CD14-positive monocyte (primary cell): ENCODE measurements at regions not wholly inside any gene's neighbourhood (a gene's known extent, or its start where the extent isn't known, plus 50 kb on each side); places are given as distances from the start of the nearest gene placed in this dataset.

Experiments used
- DNase-seq, 3 donors: peaks; one replicate each; pipeline ENCODE4 v3.0.0-alpha.2; 2011 to 2022
- H2AFZ ChIP-seq: 2 replicates; pipeline ENCODE4 v1.6.0; 2012; ENCODE audit warnings: mild to moderate bottlenecking, low read depth, low read length, inconsistent platforms; ENCODE audit not compliant: insufficient read depth, poor library complexity, severe bottlenecking
- H3K27ac ChIP-seq, 2 donors: 1 replicate in 1 of 2; 2 replicates in 1 of 2; pipeline ENCODE4 v1.5.1; 2012 to 2013; ENCODE audit warnings: low read length in 2 of 2, control low read depth in 1 of 2, inconsistent platforms in 1 of 2, low read depth in 1 of 2, mild to moderate bottlenecking in 1 of 2
- H3K27me3 ChIP-seq, 2 donors: one replicate each; pipeline versions ENCODE4 v1.6.0 to v1.6.1; 2011 to 2013; ENCODE audit warnings: low read length in 2 of 2; ENCODE audit not compliant: control insufficient read depth in 2 of 2, insufficient read depth in 2 of 2
- H3K36me3 ChIP-seq, 2 donors: replicated peaks in 1 of 2; 1 replicate in 1 of 2; 2 replicates in 1 of 2; pipeline versions ENCODE4 v1.5.1 to v1.6.1; 2012 to 2013; ENCODE audit warnings: low read length in 2 of 2, control low read depth in 1 of 2, inconsistent platforms in 1 of 2, mild to moderate bottlenecking in 1 of 2; ENCODE audit not compliant: insufficient read depth in 2 of 2, control insufficient read depth in 1 of 2
- H3K4me1 ChIP-seq, 2 donors: 1 replicate in 1 of 2; 2 replicates in 1 of 2; pipeline versions ENCODE4 v1.5.1 to v1.6.1; 2012 to 2013; ENCODE audit warnings: low read length in 2 of 2, control low read depth in 1 of 2, inconsistent platforms in 1 of 2, mild to moderate bottlenecking in 1 of 2, moderate library complexity in 1 of 2; ENCODE audit not compliant: insufficient read depth in 2 of 2, control insufficient read depth in 1 of 2
- H3K4me2 ChIP-seq: replicated peaks from 2 replicates; pipeline ENCODE3; 2012; ENCODE audit warnings: low read length, moderate library complexity, mild to moderate bottlenecking; ENCODE audit not compliant: poor library complexity, severe bottlenecking; ENCODE audit errors: extremely low read depth
- H3K4me3 ChIP-seq, 3 experiments: fragments of 200-600 bp in 1 of 3; sonication (generic) in 1 of 3; replicated peaks in 1 of 3; 1 replicate in 2 of 3; 2 replicates in 1 of 3; pipeline ENCODE4 v1.5.1; 2011 to 2013; ENCODE audit warnings: low read length in 3 of 3, mild to moderate bottlenecking in 3 of 3, control low read depth in 2 of 3, low read depth in 2 of 3, inconsistent platforms in 1 of 3, moderate library complexity in 1 of 3
- H3K79me2 ChIP-seq: 2 replicates; pipeline ENCODE4 v1.6.0; 2012; ENCODE audit warnings: mild to moderate bottlenecking, control low read depth, inconsistent platforms, low read length, moderate library complexity; ENCODE audit not compliant: insufficient read depth
- H3K9ac ChIP-seq: 2 replicates; pipeline ENCODE4 v1.6.0; 2017; ENCODE audit warnings: low read length, mild to moderate bottlenecking; ENCODE audit not compliant: insufficient read depth, poor library complexity, severe bottlenecking
- H3K9me3 ChIP-seq, 2 donors: replicated peaks in 1 of 2; 1 replicate in 1 of 2; 2 replicates in 1 of 2; pipeline versions ENCODE4 v1.5.1 to v1.6.1; 2012 to 2013; ENCODE audit warnings: low read length in 2 of 2, control low read depth in 1 of 2; ENCODE audit not compliant: control insufficient read depth in 1 of 2, insufficient read depth in 1 of 2
- H4K20me1 ChIP-seq: 2 replicates; pipeline ENCODE4 v1.6.0; 2012; ENCODE audit warnings: mild to moderate bottlenecking, low read length, control low read depth, moderate library complexity; ENCODE audit not compliant: insufficient read depth
- H3K27ac Mint-ChIP-seq, 7 donors: one replicate each; pipeline ENCODE4 v1.8.0; 2020; ENCODE audit warnings: mild to moderate bottlenecking in 7 of 7, mixed read lengths in 7 of 7, moderate library complexity in 6 of 7, inconsistent platforms in 2 of 7
- H3K27me3 Mint-ChIP-seq, 3 donors: one replicate each; pipeline ENCODE4 v1.8.0; 2021 to 2022; ENCODE audit warnings: low read depth in 3 of 3, mild to moderate bottlenecking in 3 of 3, mixed read lengths in 3 of 3, moderate library complexity in 3 of 3, inconsistent platforms in 1 of 3
- H3K36me3 Mint-ChIP-seq, 2 donors: one replicate each; pipeline ENCODE4 v1.8.0; 2020; ENCODE audit warnings: mixed read lengths in 2 of 2, inconsistent platforms in 1 of 2, mild to moderate bottlenecking in 1 of 2
- H3K4me1 Mint-ChIP-seq: one replicate; pipeline ENCODE4 v1.8.0; 2020; ENCODE audit warnings: mild to moderate bottlenecking, mixed read lengths
- H3K4me3 Mint-ChIP-seq, 2 donors: one replicate each; pipeline ENCODE4 v1.8.0; 2020; ENCODE audit warnings: mild to moderate bottlenecking in 2 of 2, mixed read lengths in 2 of 2, moderate library complexity in 1 of 2
- H3K9me3 Mint-ChIP-seq, 7 donors: one replicate each; pipeline ENCODE4 v1.8.0; 2020 to 2022; ENCODE audit warnings: mixed read lengths in 7 of 7, mild to moderate bottlenecking in 6 of 7, moderate library complexity in 6 of 7, inconsistent platforms in 2 of 7
- CTCF ChIP-seq: fragments of 200-600 bp; IDR thresholded peaks from one replicate; pipeline ENCODE4 v1.8.0; 2022; ENCODE audit warnings: antibody characterized with exemption, mild to moderate bottlenecking
- WGBS: methylation state at CpG from one replicate; pipeline ENCODE4 v1.1.5; 2013; ENCODE audit warnings: missing lambda C conversion rate; ENCODE audit not compliant: insufficient coverage; 5-methylcytosine and 5-hydroxymethylcytosine counted together
- intact Hi-C, 2 donors: fragments of 100-400 bp; cut with micrococcal nuclease; formaldehyde crosslinking; loops; one replicate each; pipeline versions ENCODE4 v1.15.0 to v1.15.1; 2023

GRCh38 chr14:96681829-96682228 lies 115.4 kb upstream of the VRK1 start:
- DNase-seq, result no peak
- H3K4me3 ChIP-seq, result no peak overlapping the region
- no peaks in the 10 kb centered on the region for H3K79me2 ChIP-seq
- no peaks in the 10 kb centered on the region for H3K27me3 ChIP-seq
- Mint-ChIP-seq H3K27me3 (peaks cover 1 to 8% (median 5%) of the 10 kb centered on the region in 3 donors), H3K36me3 (no peaks in the 10 kb centered on the region), H3K4me1 (peaks cover 3% of the 10 kb centered on the region), H3K4me3 (no peak overlapping the region), H3K27ac (no peak overlapping the region), H3K9me3 (peaks cover 0 to 8% (median 2%) of the 10 kb centered on the region in 7 donors)
- 92% methylated on average over 7 of the region's 7 CpGs for WGBS
- no peaks in the 10 kb centered on the region for H4K20me1 ChIP-seq
- H3K36me3 ChIP-seq, result no peaks in the 10 kb centered on the region
- H3K4me2 ChIP-seq, result no peak overlapping the region
- TF ChIP-seq CTCF, result no peak
- no peaks in the 10 kb centered on the region for H3K9me3 ChIP-seq
- no peak overlapping the region for H3K27ac ChIP-seq
- no peak overlapping the region for H3K9ac ChIP-seq
- no peaks in the 10 kb centered on the region for H3K4me1 ChIP-seq
- intact Hi-C loops, result no loop called here
- no peak overlapping the region for H2AFZ ChIP-seq

- Histone ChIP-seq H3K79me2 (no peaks in the 10 kb centered on the region), H3K36me3 (no peaks in the 10 kb centered on the region), H3K4me1 (no peaks in the 10 kb centered on the region), H3K9me3 (no peaks in the 10 kb centered on the region), H2AFZ (no peak overlapping the region), H4K20me1 (no peaks in the 10 kb centered on the region), H3K4me3 (no peak overlapping the region), H3K4me2 (no peak overlapping the region), H3K27me3 (no peaks in the 10 kb centered on the region), H3K27ac (no peak overlapping the region), H3K9ac (no peak overlapping the region)
- DNase-seq, result no peak
- no peak overlapping the region for H3K4me3 Mint-ChIP-seq
- H3K27me3 Mint-ChIP-seq, result peaks cover 1 to 7% (median 5%) of the 10 kb centered on the region in 3 donors
- peaks cover 3% of the 10 kb centered on the region for H3K4me1 Mint-ChIP-seq
- peaks cover 0 to 8% (median 2%) of the 10 kb centered on the region in 7 donors for H3K9me3 Mint-ChIP-seq
- 71% methylated on average over 1 of the region's 3 CpGs for WGBS
- intact Hi-C loops, result no loop called here
- no peak for TF ChIP-seq CTCF
- H3K27ac Mint-ChIP-seq, result no peak overlapping the region
- no peaks in the 10 kb centered on the region for H3K36me3 Mint-ChIP-seq
These were observed 114.8 kb upstream of the VRK1 start for GRCh38 chr14:96682401-96682800.
